ENCODE measurements at regions not wholly inside any gene's neighbourhood (a gene's known extent, or its start where the extent isn't known, plus 50 kb on each side); places are given as distances from the start of the nearest gene placed in this dataset.

GRCh38 chr6:44635486-44635885 is 248.0 kb downstream of the CDC5L start:
- Histone ChIP-seq H3K4me3 (ENCODE audit: low read length) (no peak overlapping the region), H2AFZ (ENCODE audit: low read depth, low read length) (no peak overlapping the region), H3K27ac (ENCODE audit: low read length) (no peak overlapping the region), H3K27me3 (ENCODE audit: insufficient read depth, low read depth, low read length) (no peaks in the 10 kb centered on the region), H4K20me1 (ENCODE audit: insufficient read depth) (no peaks in the 10 kb centered on the region), H3K36me3 (ENCODE audit: insufficient read depth, low read length) (no peaks in the 10 kb centered on the region), H3K4me2 (ENCODE audit: low read length) (no peak overlapping the region), H3F3A (ENCODE audit: insufficient read depth, low read length, poor library complexity, severe bottlenecking) (no peaks in the 10 kb centered on the region), H3K9me3 (ENCODE audit: low read length) (no peaks in the 10 kb centered on the region), H3K9ac (ENCODE audit: low read length) (no peak overlapping the region), H3K9me2 (ENCODE audit: insufficient read depth, low read length) (no peaks in the 10 kb centered on the region), H3K79me2 (replicated peaks; ENCODE audit: insufficient read depth, low read length) (no peaks in the 10 kb centered on the region)
- TF ChIP-seq EP300 (conservative IDR thresholded peaks at IDR 0.05; ENCODE audit: poor library complexity, severe bottlenecking), result no peak
- TF ChIP-seq, protein P1, sequence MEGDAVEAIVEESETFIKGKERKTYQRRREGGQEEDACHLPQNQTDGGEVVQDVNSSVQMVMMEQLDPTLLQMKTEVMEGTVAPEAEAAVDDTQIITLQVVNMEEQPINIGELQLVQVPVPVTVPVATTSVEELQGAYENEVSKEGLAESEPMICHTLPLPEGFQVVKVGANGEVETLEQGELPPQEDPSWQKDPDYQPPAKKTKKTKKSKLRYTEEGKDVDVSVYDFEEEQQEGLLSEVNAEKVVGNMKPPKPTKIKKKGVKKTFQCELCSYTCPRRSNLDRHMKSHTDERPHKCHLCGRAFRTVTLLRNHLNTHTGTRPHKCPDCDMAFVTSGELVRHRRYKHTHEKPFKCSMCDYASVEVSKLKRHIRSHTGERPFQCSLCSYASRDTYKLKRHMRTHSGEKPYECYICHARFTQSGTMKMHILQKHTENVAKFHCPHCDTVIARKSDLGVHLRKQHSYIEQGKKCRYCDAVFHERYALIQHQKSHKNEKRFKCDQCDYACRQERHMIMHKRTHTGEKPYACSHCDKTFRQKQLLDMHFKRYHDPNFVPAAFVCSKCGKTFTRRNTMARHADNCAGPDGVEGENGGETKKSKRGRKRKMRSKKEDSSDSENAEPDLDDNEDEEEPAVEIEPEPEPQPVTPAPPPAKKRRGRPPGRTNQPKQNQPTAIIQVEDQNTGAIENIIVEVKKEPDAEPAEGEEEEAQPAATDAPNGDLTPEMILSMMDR (IDR thresholded peaks at IDR 0.05; ENCODE audit: poor library complexity, severe bottlenecking), result no peak
- no peak for TF ChIP-seq EZH2 (IDR thresholded peaks at IDR 0.05; ENCODE audit: borderline replicate concordance, insufficient read depth, low read length, poor library complexity, severe bottlenecking)
- no peak for TF ChIP-seq MXI1 (conservative IDR thresholded peaks at IDR 0.05; ENCODE audit: poor library complexity, severe bottlenecking)
- no peak for TF ChIP-seq TAF1 (IDR thresholded peaks at IDR 0.05; ENCODE audit: low read depth)
- TF ChIP-seq POLR2AphosphoS5 (IDR thresholded peaks at IDR 0.05), result no peak
- TF ChIP-seq REST (IDR thresholded peaks at IDR 0.05; ENCODE audit: borderline replicate concordance), result no peak
- TF ChIP-seq RAD21 (conservative IDR thresholded peaks at IDR 0.05), result no peak
- no peak for TF ChIP-seq SMC3 (conservative IDR thresholded peaks at IDR 0.05; ENCODE audit: poor library complexity)

GRCh38 chr6:44636561-44637248 is 249.2 kb downstream of the CDC5L start:
- Histone ChIP-seq H3K36me3 (ENCODE audit: insufficient read depth, low read length) (no peaks in the 10 kb centered on the region), H3K4me3 (ENCODE audit: low read length) (no peak overlapping the region), H3K27me3 (ENCODE audit: insufficient read depth, low read depth, low read length) (no peaks in the 10 kb centered on the region), H4K20me1 (ENCODE audit: insufficient read depth) (no peaks in the 10 kb centered on the region), H3K9ac (ENCODE audit: low read length) (no peak overlapping the region), H3F3A (ENCODE audit: insufficient read depth, low read length, poor library complexity, severe bottlenecking) (no peaks in the 10 kb centered on the region), H3K27ac (ENCODE audit: low read length) (no peak overlapping the region), H2AFZ (ENCODE audit: low read depth, low read length) (no peak overlapping the region), H3K4me2 (ENCODE audit: low read length) (no peak overlapping the region), H3K9me2 (ENCODE audit: insufficient read depth, low read length) (no peaks in the 10 kb centered on the region), H3K79me2 (replicated peaks; ENCODE audit: insufficient read depth, low read length) (no peaks in the 10 kb centered on the region), H3K9me3 (ENCODE audit: low read length) (no peaks in the 10 kb centered on the region)
- no peak for TF ChIP-seq RAD21 (conservative IDR thresholded peaks at IDR 0.05)
- TF ChIP-seq POLR2AphosphoS5 (IDR thresholded peaks at IDR 0.05), result no peak
- TF ChIP-seq, protein P1 (IDR thresholded peaks at IDR 0.05; ENCODE audit: poor library complexity, severe bottlenecking), result no peak
- no peak for TF ChIP-seq EP300 (conservative IDR thresholded peaks at IDR 0.05; ENCODE audit: poor library complexity, severe bottlenecking)
- no peak for TF ChIP-seq MXI1 (conservative IDR thresholded peaks at IDR 0.05; ENCODE audit: poor library complexity, severe bottlenecking)
- TF ChIP-seq REST (IDR thresholded peaks at IDR 0.05; ENCODE audit: borderline replicate concordance), result no peak
- TF ChIP-seq EZH2 (IDR thresholded peaks at IDR 0.05; ENCODE audit: borderline replicate concordance, insufficient read depth, low read length, poor library complexity, severe bottlenecking), result no peak
- TF ChIP-seq SMC3 (conservative IDR thresholded peaks at IDR 0.05; ENCODE audit: poor library complexity), result no peak
- TF ChIP-seq TAF1 (IDR thresholded peaks at IDR 0.05; ENCODE audit: low read depth), result no peak

Data from neural cell (in vitro differentiated cells).